ENCODE measurements at regions not wholly inside any gene's neighbourhood (a gene's known extent, or its start where the extent isn't known, plus 50 kb on each side); places are given as distances from the start of the nearest gene placed in this dataset.
"Not testable (repeated sequence)": the region's sequence is repeated elsewhere in the genome, so short reads cannot be mapped to it uniquely, and the experiment has no call there.

DNA sequence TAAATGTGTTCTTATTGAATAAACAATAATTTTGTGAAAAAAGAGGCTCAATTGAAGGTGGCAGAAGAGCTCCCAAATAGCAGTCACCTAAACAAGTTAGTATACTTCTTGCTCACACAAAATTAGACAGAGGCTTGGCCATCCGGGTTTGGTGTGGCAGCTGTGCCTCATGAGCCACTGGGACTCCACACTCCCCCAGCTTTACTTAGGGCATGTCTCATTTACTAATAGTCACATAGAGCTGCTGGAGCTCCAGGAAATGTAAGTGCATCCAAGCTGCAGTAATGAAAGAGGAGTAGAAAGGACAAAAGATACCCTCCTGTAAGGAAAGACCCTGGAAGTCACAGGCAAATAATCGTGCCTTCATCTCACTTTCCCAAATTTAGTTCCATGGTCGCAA lies 188.8 kb downstream of the ANKRD36 start:
- not testable (repeated sequence) for H3K4me3 ChIP-seq (ENCODE audit: low read length); H3K9me3 ChIP-seq (ENCODE audit: control insufficient read depth, low read length); H3K9ac ChIP-seq (ENCODE audit: low read length); DNase-seq (ENCODE audit: low read depth); H3K4me1 ChIP-seq (ENCODE audit: control insufficient read depth, insufficient read depth, low read length); H3K27me3 ChIP-seq (replicated peaks; ENCODE audit: control insufficient read depth, insufficient read depth, low read length); H3K36me3 ChIP-seq (ENCODE audit: control insufficient read depth, insufficient read depth, low read length, severe bottlenecking)
